DOHH2 (cell line): ENCODE measurements at regions not wholly inside any gene's neighbourhood (a gene's known extent, or its start where the extent isn't known, plus 50 kb on each side); places are given as distances from the start of the nearest gene placed in this dataset.

Experiments
- H3F3A ChIP-seq: fragments of 200-600 bp; sonication (generic), shearing (Covaris generic); 2 replicates; pipeline ENCODE4 v1.6.0; 2016; ENCODE audit warnings: antibody characterized with exemption, mild to moderate bottlenecking; ENCODE audit not compliant: control insufficient read depth, insufficient read depth
- H3K27ac ChIP-seq: fragments of 200-600 bp; sonication (generic); 2 replicates; pipeline ENCODE4 v1.5.1; 2014; ENCODE audit warnings: low read depth, mild to moderate bottlenecking, low read length, moderate library complexity
- H3K27me3 ChIP-seq: fragments of 200-600 bp; sonication (generic); 2 replicates; pipeline ENCODE4 v1.6.1; 2014; ENCODE audit warnings: mild to moderate bottlenecking, low read length, mixed read lengths; ENCODE audit not compliant: control insufficient read depth
- H3K36me3 ChIP-seq: fragments of 200-600 bp; sonication (generic); 2 replicates; pipeline ENCODE4 v1.6.1; 2014; ENCODE audit warnings: mild to moderate bottlenecking, low read length, moderate library complexity, mixed read lengths; ENCODE audit not compliant: control insufficient read depth
- H3K4me1 ChIP-seq: fragments of 200-600 bp; sonication (generic); 2 replicates; pipeline ENCODE4 v1.6.1; 2014; ENCODE audit warnings: mild to moderate bottlenecking, low read length, mixed read lengths; ENCODE audit not compliant: control insufficient read depth
- H3K4me2 ChIP-seq: fragments of 200-600 bp; sonication (generic); 2 replicates; pipeline ENCODE4 v1.6.0; 2014; ENCODE audit warnings: mild to moderate bottlenecking, low read length, moderate library complexity
- H3K4me3 ChIP-seq: fragments of 200-600 bp; sonication (generic); 2 replicates; pipeline ENCODE4 v1.5.1; 2014; ENCODE audit warnings: mild to moderate bottlenecking, low read length, mixed read lengths
- H3K79me2 ChIP-seq: fragments of 200-600 bp; sonication (generic); 2 replicates; pipeline ENCODE4 v1.6.1; 2014; ENCODE audit warnings: mild to moderate bottlenecking, low read length, mixed read lengths; ENCODE audit not compliant: control insufficient read depth
- H3K9me2 ChIP-seq: fragments of 200-600 bp; sonication (generic); replicated peaks from 2 replicates; pipeline ENCODE4 v1.6.1; 2014; ENCODE audit warnings: mild to moderate bottlenecking, low read length, mixed read lengths; ENCODE audit not compliant: control insufficient read depth
- H3K9me3 ChIP-seq: fragments of 200-600 bp; sonication (generic); 2 replicates; pipeline ENCODE4 v1.6.1; 2014; ENCODE audit warnings: antibody characterized with exemption, low read length, mixed read lengths; ENCODE audit not compliant: control insufficient read depth, insufficient read depth
- H4K20me1 ChIP-seq: fragments of 200-600 bp; sonication (generic); 2 replicates; pipeline ENCODE4 v1.6.0; 2014; ENCODE audit warnings: low read depth, mild to moderate bottlenecking, antibody characterized with exemption, low read length, moderate library complexity; ENCODE audit not compliant: control insufficient read depth, insufficient read depth
- EZH2phosphoT487 ChIP-seq: fragments of 200-600 bp; sonication (generic); IDR thresholded peaks from 2 replicates; pipeline ENCODE4 v1.6.1; 2017; ENCODE audit warnings: borderline replicate concordance, mild to moderate bottlenecking, antibody characterized with exemption, low read length, moderate library complexity, mixed read lengths
- TF ChIP-seq, protein P1 (sequence below): fragments of 200-600 bp; sonication (generic); IDR thresholded peaks from one replicate; pipeline ENCODE4 v1.5.1; 2014; ENCODE audit warnings: antibody characterized with exemption, mild to moderate bottlenecking, low read depth, low read length; ENCODE audit not compliant: poor library complexity, severe bottlenecking

DNA sequence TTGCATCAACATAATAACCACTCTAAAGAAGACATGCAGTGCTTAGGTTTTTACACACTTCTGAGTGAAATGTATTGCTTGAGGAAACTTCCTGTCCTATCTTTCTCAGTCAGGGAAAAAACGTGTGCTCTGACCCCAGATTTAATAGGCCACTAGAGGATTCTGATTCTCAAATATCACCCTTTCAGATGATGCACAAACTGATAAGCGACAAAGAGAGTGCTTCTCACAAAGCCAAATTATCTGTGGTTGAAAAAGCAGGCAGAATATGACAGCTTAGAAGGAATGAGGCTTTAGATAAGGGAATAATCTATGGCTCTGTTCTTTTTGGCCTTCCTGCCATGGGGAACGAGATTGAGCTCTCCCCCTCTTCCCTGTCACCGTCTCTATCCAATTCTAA, 583.4 kb upstream of the SGO1 start:
- Histone ChIP-seq H3K79me2 (no peaks in the 10 kb centered on the region), H3K27ac (no peak overlapping the region), H3K9me2 (no peaks in the 10 kb centered on the region), H3K36me3 (no peaks in the 10 kb centered on the region), H3K27me3 (no peaks in the 10 kb centered on the region), H3K4me3 (no peak overlapping the region), H3K4me2 (no peak overlapping the region), H4K20me1 (no peaks in the 10 kb centered on the region), H3K4me1 (no peaks in the 10 kb centered on the region), H3K9me3 (no peaks in the 10 kb centered on the region), H3F3A (no peaks in the 10 kb centered on the region)
- TF ChIP-seq, protein P1, sequence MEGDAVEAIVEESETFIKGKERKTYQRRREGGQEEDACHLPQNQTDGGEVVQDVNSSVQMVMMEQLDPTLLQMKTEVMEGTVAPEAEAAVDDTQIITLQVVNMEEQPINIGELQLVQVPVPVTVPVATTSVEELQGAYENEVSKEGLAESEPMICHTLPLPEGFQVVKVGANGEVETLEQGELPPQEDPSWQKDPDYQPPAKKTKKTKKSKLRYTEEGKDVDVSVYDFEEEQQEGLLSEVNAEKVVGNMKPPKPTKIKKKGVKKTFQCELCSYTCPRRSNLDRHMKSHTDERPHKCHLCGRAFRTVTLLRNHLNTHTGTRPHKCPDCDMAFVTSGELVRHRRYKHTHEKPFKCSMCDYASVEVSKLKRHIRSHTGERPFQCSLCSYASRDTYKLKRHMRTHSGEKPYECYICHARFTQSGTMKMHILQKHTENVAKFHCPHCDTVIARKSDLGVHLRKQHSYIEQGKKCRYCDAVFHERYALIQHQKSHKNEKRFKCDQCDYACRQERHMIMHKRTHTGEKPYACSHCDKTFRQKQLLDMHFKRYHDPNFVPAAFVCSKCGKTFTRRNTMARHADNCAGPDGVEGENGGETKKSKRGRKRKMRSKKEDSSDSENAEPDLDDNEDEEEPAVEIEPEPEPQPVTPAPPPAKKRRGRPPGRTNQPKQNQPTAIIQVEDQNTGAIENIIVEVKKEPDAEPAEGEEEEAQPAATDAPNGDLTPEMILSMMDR = no peak
- TF ChIP-seq EZH2phosphoT487 = no peak

DNA sequence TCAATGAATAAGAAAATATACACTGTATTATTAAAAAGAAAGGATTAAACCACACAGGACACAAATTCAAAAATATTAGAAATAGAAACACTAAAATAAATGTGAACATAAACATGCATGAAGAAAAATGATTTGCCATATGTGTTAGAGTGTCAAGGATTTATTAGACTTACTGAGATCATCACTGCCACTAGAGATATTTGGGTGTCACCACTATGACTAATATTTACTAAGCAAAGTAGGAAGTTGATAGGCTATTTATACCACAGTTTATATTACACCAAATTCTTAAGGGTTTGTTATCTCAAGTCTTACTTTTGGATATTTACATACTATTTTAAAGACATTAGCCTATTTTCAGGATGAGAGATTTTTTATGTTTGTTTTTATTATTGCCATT, 575.0 kb upstream of the SGO1 start:
- Histone ChIP-seq H3K9me2 (no peaks in the 10 kb centered on the region), H3K36me3 (no peaks in the 10 kb centered on the region), H3K27ac (no peak overlapping the region), H3K27me3 (no peaks in the 10 kb centered on the region), H4K20me1 (no peaks in the 10 kb centered on the region), H3K79me2 (no peaks in the 10 kb centered on the region), H3K9me3 (no peaks in the 10 kb centered on the region), H3K4me3 (no peak overlapping the region), H3K4me1 (no peaks in the 10 kb centered on the region), H3K4me2 (no peak overlapping the region), H3F3A (no peaks in the 10 kb centered on the region)
- no peak for TF ChIP-seq EZH2phosphoT487
- TF ChIP-seq, protein P1 = no peak

DNA sequence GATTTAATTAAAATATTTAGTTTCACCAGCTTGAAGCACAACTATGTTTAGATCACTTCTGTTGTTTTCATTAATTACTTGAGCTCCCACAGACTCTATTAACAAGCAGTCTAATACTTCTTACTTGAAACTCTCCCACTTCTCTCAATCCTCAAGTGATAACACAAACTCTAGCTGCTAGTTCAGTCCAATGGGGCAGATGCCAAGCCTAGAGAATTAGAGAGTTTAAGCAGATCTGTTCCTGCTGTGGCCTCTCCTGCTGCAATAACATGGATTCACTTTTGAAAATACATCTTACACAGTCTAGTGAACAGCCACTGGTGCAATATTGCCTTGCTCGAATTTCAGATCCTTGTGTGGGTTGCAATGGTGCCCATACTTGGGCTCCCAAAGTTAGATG, 566.4 kb upstream of the SGO1 start:
- no peaks in the 10 kb centered on the region for H3K4me1 ChIP-seq
- no peaks in the 10 kb centered on the region for H3K9me2 ChIP-seq
- no peak overlapping the region for H3K27ac ChIP-seq
- no peak overlapping the region for H3K4me3 ChIP-seq
- no peaks in the 10 kb centered on the region for H3K36me3 ChIP-seq
- H4K20me1 ChIP-seq = no peaks in the 10 kb centered on the region
- no peak overlapping the region for H3K4me2 ChIP-seq
- no peaks in the 10 kb centered on the region for H3K9me3 ChIP-seq
- TF ChIP-seq EZH2phosphoT487 = no peak
- TF ChIP-seq, protein P1 = no peak
- H3F3A ChIP-seq = no peaks in the 10 kb centered on the region
- H3K27me3 ChIP-seq = no peaks in the 10 kb centered on the region
- H3K79me2 ChIP-seq = no peaks in the 10 kb centered on the region

DNA sequence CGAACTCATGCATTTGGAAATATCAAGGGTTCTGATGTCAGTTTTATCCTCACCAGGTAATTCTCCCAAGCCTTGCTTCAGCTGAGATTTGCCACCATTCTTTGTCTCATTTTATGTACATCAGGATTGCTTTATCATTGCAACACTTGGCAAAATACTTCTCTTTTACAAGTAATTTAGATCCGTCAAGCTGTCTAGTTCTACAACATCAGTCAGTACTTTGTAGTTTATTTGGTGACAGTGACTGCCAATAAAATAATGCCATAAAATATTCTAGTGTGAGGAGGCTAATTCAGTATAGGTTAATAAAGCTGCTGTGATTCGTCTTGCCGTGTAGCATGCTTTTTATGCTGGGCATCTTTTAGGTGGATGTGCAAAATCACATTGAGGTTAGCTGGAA, 565.3 kb upstream of the SGO1 start:
- Histone ChIP-seq H3K4me2 (no peak overlapping the region), H3K9me3 (no peaks in the 10 kb centered on the region), H3K36me3 (no peaks in the 10 kb centered on the region), H4K20me1 (no peaks in the 10 kb centered on the region), H3K27me3 (no peaks in the 10 kb centered on the region), H3K4me1 (no peaks in the 10 kb centered on the region), H3K9me2 (no peaks in the 10 kb centered on the region), H3K27ac (no peak overlapping the region), H3F3A (no peaks in the 10 kb centered on the region), H3K79me2 (no peaks in the 10 kb centered on the region), H3K4me3 (no peak overlapping the region)
- TF ChIP-seq EZH2phosphoT487 = no peak
- TF ChIP-seq, protein P1 = no peak
